ENCODE measurements at regions not wholly inside any gene's neighbourhood (a gene's known extent, or its start where the extent isn't known, plus 50 kb on each side); places are given as distances from the start of the nearest gene placed in this dataset.

GRCh38 chr5:117261948-117262571, 687.4 kb upstream of the SEMA6A start:
- no peak for DNase-seq

GRCh38 chr5:117255211-117256027, 680.8 kb upstream of the SEMA6A start:
- no peak for DNase-seq

GRCh38 chr5:117252566-117252965, 677.9 kb upstream of the SEMA6A start:
- no peak for DNase-seq

- DNase-seq, result no peak
Measured at GRCh38 chr5:117249086-117249815, 674.6 kb upstream of the SEMA6A start.

GRCh38 chr5:117246424-117246823, 671.8 kb upstream of the SEMA6A start:
- no peak for DNase-seq

- no peak for DNase-seq
Measured at GRCh38 chr5:117245130-117245529, 670.5 kb upstream of the SEMA6A start.

- no peak for DNase-seq
Measured at GRCh38 chr5:117242028-117242427, 667.4 kb upstream of the SEMA6A start.

GRCh38 chr5:117236941-117237340, 662.3 kb upstream of the SEMA6A start:
- no peak for DNase-seq

GRCh38 chr5:117235786-117236185, 661.2 kb upstream of the SEMA6A start:
- no peak for DNase-seq

- DNase-seq, result no peak
Measured at GRCh38 chr5:117230375-117230774, 655.8 kb upstream of the SEMA6A start.

- no peak for DNase-seq
Measured at GRCh38 chr5:117220730-117221129, 646.1 kb upstream of the SEMA6A start.

- DNase-seq, result no peak
Measured at GRCh38 chr5:117218789-117219188, 644.2 kb upstream of the SEMA6A start.

- no peak for DNase-seq
Measured at GRCh38 chr5:117212866-117213265, 638.2 kb upstream of the SEMA6A start.

- no peak for DNase-seq
Measured at GRCh38 chr5:117210796-117211195, 636.2 kb upstream of the SEMA6A start.

- no peak for DNase-seq
Measured at GRCh38 chr5:117209479-117209878, 634.9 kb upstream of the SEMA6A start.

- no peak for DNase-seq
Measured at GRCh38 chr5:117207088-117207668, 632.6 kb upstream of the SEMA6A start.

- no peak for DNase-seq
Measured at GRCh38 chr5:117205894-117206293, 631.3 kb upstream of the SEMA6A start.

GRCh38 chr5:117204926-117205869, 630.6 kb upstream of the SEMA6A start:
- no peak for DNase-seq

GRCh38 chr5:117204404-117204803, 629.8 kb upstream of the SEMA6A start:
- no peak for DNase-seq

- no peak for DNase-seq
Measured at GRCh38 chr5:117203584-117203983, 629.0 kb upstream of the SEMA6A start.

- DNase-seq, result no peak
Measured at GRCh38 chr5:117201001-117201400, 626.4 kb upstream of the SEMA6A start.

- no peak for DNase-seq
Measured at GRCh38 chr5:117195076-117195475, 620.5 kb upstream of the SEMA6A start.

All from NCI-H748 treated with DMSO at 0.1 percent for 48 hours (cell line).